ENCODE measurements at regions not wholly inside any gene's neighbourhood (a gene's known extent, or its start where the extent isn't known, plus 50 kb on each side); places are given as distances from the start of the nearest gene placed in this dataset.
"Not testable (repeated sequence)": the region's sequence is repeated elsewhere in the genome, so short reads cannot be mapped to it uniquely, and the experiment has no call there.

DNA sequence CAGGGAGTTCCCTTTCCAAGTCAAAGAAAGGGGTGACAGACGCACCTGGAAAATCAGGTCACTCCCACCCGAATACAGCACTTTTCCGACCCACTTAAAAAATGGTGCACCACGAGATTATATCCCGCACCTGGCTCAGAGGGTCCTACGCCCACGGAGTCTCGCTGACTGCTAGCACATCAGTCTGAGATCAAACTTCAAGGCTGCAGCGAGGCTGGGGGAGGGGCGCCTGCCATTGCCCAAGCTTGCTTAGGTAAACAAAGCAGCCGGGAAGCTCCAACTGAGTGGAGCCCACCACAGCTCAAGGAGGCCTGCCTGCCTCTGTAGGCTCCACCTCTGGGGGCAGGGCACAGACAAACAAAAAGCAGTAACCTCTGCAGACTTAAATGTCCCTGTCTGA is 277.8 kb upstream of the ARHGAP42 start:
- DNase-seq (ENCODE audit: low spot score): not testable (repeated sequence)

- no peak for DNase-seq (ENCODE audit: low spot score)
These were observed 267.6 kb upstream of the ARHGAP42 start for GRCh38 chr11:100419518-100419917.

- DNase-seq (ENCODE audit: low spot score): peak; percentile 30
These were observed 252.1 kb upstream of the ARHGAP42 start for GRCh38 chr11:100434821-100435641.

DNA sequence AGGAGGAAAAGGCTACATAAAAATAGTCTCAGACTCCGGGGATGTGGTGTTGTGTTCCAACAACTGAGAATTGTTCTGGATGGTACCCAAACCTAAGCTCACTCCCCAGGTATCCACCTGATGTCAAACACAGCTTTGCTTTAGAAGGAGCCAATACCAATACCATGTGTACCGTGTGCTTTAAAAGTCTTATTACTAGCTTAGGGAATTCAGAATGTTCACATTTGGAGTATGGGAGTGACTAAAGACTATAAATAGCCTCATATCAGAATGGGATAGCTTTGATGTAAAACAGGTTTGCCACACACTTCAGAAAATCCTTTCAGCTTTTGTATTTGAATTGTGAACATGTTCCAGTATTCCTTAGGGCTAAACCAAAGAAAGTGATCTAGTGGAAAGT is 248.7 kb upstream of the ARHGAP42 start:
- no peak for DNase-seq (ENCODE audit: low spot score)

GRCh38 chr11:100441086-100441485 is 246.0 kb upstream of the ARHGAP42 start:
- no peak for DNase-seq (ENCODE audit: low spot score)

- no peak for DNase-seq (ENCODE audit: low spot score)
These were observed 245.1 kb upstream of the ARHGAP42 start for GRCh38 chr11:100442017-100442416.

DNA sequence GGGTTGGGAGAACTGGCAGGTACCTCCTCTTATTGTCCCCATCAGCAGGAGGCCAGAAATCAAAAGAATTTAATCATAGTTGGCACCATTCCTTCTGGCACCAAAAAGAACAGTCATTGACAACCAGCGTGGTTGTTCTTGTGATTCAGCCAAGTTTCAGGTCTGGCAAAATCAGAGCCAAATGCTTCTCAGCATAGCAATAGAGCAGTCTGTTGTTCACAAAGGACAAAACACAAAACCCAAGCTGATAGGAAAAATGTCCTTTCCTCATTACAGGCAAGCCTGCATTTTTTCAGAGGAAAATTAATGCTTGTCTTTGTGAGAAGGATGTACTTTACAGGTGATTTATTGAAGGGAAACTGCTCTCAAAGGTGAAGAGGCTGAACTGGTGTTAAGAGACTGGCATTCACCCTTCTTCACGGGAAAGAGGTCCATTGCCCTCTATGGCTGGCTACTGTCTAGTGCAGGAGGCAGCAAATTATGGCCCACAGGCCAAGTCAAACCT is 241.8 kb upstream of the ARHGAP42 start:
- DNase-seq (ENCODE audit: low spot score): no peak

- not testable (repeated sequence) for DNase-seq (ENCODE audit: low spot score)
These were observed 235.2 kb upstream of the ARHGAP42 start for GRCh38 chr11:100451801-100452460.

DNA sequence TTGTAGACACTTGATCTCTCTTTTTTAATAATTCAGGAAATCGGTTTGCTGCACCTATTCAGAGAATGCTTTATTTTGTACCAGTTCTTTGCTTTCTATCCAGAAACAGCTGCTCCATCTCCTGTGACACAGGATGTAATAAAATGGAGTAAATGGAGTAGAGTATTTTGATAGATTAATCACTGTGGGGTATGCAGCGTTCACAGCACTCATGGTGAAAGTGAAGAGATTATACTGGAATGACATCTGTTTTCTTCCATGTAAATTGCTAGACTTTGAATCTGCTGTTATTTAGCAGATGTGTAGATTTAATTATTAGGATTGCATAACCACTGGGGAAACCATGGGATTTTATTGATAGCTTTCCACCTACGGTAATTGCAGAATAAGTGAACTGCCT is 227.3 kb upstream of the ARHGAP42 start:
- DNase-seq (ENCODE audit: low spot score): no peak

GRCh38 chr11:100460426-100460825 is 226.7 kb upstream of the ARHGAP42 start:
- no peak for DNase-seq (ENCODE audit: low spot score)

- no peak for DNase-seq (ENCODE audit: low spot score)
These were observed 219.1 kb upstream of the ARHGAP42 start for GRCh38 chr11:100467821-100468508.

- DNase-seq (ENCODE audit: low spot score): no peak
These were observed 217.3 kb upstream of the ARHGAP42 start for GRCh38 chr11:100469835-100470234.

- DNase-seq (ENCODE audit: low spot score): no peak
These were observed 214.2 kb upstream of the ARHGAP42 start for GRCh38 chr11:100472727-100473389.

GRCh38 chr11:100473390-100473740 is 213.7 kb upstream of the ARHGAP42 start:
- DNase-seq (ENCODE audit: low spot score): no peak

GRCh38 chr11:100484948-100485347 is 202.1 kb upstream of the ARHGAP42 start:
- DNase-seq (ENCODE audit: low spot score): no peak

DNA sequence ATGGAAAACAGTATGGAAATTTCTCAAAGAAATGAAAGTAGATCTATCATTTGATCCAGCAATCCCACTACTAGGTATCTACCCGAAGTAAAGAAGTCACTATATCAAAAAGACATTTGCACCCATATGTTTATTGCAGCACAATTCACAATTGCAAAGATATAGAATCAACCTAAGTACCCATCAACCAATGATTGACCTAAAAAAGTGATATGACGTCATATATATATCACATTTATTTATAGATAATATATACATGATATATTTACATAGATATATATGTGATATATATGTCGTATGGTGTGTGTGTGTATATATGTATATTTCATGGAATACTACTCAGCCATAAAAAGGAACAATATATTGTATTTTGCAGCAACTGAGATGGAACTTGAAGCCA is 188.3 kb upstream of the ARHGAP42 start:
- DNase-seq (ENCODE audit: low spot score): no peak

- no peak for DNase-seq (ENCODE audit: low spot score)
These were observed 185.6 kb upstream of the ARHGAP42 start for GRCh38 chr11:100501450-100501849.

- DNase-seq (ENCODE audit: low spot score): no peak
These were observed 174.6 kb upstream of the ARHGAP42 start for GRCh38 chr11:100512475-100512874.

- no peak for DNase-seq (ENCODE audit: low spot score)
These were observed 172.0 kb upstream of the ARHGAP42 start for GRCh38 chr11:100515087-100515486.

DNA sequence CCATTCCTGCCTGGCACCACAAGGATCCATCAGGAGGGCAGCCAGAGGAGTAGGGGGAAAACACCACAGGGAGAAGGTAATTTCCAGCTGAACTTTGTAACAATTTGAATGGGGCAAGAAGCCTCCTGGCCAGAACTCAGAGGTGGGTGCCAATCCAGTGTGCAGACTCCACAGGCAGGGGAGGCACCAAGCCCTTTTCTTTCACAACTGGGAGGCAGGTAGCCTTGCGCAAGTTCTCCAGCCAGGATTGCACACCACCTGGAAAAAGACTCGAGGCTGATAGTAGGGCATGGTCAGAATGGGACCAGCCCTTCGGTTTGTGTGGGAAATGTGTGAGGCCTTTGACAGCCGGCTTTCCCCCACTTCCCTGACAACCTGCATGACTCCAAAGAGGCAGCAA is 161.9 kb upstream of the ARHGAP42 start:
- DNase-seq (ENCODE audit: low spot score): no peak

DNA sequence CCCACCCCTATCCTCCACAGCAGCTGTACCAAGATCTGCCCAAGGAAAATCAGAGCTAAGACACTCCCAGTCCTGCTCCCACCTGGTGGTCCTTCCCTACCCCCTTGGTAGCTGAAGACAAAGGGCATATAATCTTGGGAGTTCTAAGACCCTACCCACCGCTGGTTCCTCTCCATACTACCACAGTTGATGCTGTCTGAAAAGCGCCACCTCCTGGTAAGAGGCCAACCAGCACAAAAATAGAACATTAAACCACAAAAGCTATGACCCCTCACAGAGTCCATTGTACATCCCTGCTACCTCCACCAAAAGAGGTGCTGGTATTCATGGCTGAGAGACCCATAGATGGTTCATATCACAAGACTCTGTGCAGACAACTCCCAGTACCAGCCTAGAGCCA is 161.5 kb upstream of the ARHGAP42 start:
- DNase-seq (ENCODE audit: low spot score): peak; percentile 35

DNA sequence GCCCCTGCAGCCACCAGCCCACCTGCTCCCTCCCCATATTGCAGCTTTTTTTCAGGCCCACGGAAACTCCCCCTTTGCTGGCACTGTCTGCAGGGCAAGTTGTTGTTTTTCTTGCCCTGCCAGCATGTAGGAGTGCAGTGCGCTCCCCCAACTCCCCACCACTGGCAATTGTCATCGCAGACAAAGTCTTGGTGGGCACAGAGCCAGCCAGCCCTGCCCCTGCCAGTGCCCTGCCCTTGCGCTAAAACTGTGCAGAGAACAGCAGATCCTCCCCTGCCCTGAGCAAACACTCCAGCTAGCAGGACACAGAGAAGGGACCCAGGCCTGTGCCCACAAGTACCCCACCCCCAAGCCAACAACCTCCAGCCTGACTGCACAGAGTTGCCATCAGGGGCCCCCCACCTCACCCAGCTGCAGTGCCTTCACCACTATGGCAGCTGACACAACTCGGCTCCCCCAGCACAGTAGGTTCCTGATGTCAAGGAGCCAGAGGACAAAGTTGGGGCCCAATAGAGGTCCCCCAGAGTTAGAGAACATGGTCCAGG is 158.1 kb upstream of the ARHGAP42 start:
- DNase-seq (ENCODE audit: low spot score): no peak

All from HT-29 (cell line).